Lung (tissue), 11 donors: ENCODE measurements at regions not wholly inside any gene's neighbourhood (a gene's known extent, or its start where the extent isn't known, plus 50 kb on each side); places are given as distances from the start of the nearest gene placed in this dataset.
A peak's percentile ranks its signal among the peaks of the same experiment; 100 is the strongest.

Experiments used
- ATAC-seq: fragments of 200-7000 bp; cut with Tn5 transposase; one replicate; pipeline ENCODE4 v1.9.1; 2020; ENCODE audit warnings: moderate number of reproducible peaks; ENCODE audit not compliant: insufficient read depth, low FRiP score
- DNase-seq, 3 donors: peaks; one replicate each; pipeline ENCODE4 v3.0.0-alpha.2; 2013 to 2017
- H3K27ac ChIP-seq, 2 donors: one replicate each; pipeline ENCODE4 v1.5.1; 2013; ENCODE audit warnings: mild to moderate bottlenecking in 2 of 2, moderate library complexity in 2 of 2, control low read depth in 1 of 2, inconsistent platforms in 1 of 2, low read depth in 1 of 2, low read length in 1 of 2
- H3K27me3 ChIP-seq, 3 donors: one replicate each; pipeline ENCODE4 v1.5.1; 2013; ENCODE audit warnings: low read length in 2 of 3; ENCODE audit not compliant: control insufficient read depth in 3 of 3, insufficient read depth in 3 of 3
- H3K36me3 ChIP-seq, 4 donors: one replicate each; pipeline ENCODE4 v1.5.1; 2013; ENCODE audit warnings: low read length in 4 of 4, mild to moderate bottlenecking in 1 of 4, moderate library complexity in 1 of 4; ENCODE audit not compliant: control insufficient read depth in 4 of 4, insufficient read depth in 4 of 4
- H3K4me1 ChIP-seq, 5 donors: one replicate each; pipeline ENCODE4 v1.5.1; 2013; ENCODE audit warnings: low read length in 5 of 5, mild to moderate bottlenecking in 2 of 5, moderate library complexity in 1 of 5; ENCODE audit not compliant: control insufficient read depth in 5 of 5, insufficient read depth in 5 of 5
- H3K4me3 ChIP-seq: one replicate; pipeline ENCODE4 v1.5.1; 2013; ENCODE audit warnings: mild to moderate bottlenecking, control low read depth, moderate library complexity
- H3K9ac ChIP-seq, 2 donors: one replicate each; pipeline ENCODE4 v1.5.1; 2013; ENCODE audit warnings: low read length in 2 of 2, control low read depth in 1 of 2; ENCODE audit not compliant: insufficient read depth in 1 of 2
- H3K9me3 ChIP-seq, 4 donors: one replicate each; pipeline ENCODE4 v1.5.1; 2013; ENCODE audit warnings: low read length in 3 of 4, mild to moderate bottlenecking in 1 of 4, moderate library complexity in 1 of 4; ENCODE audit not compliant: control insufficient read depth in 4 of 4, insufficient read depth in 3 of 4
- WGBS, 2 donors: extraction: QIAGEN DNeasy Blood & Tissue Kit; methylation state at CpG; one replicate each; pipeline ENCODE4 v1.1.7; 2013; 5-methylcytosine and 5-hydroxymethylcytosine counted together
- TF ChIP-seq, protein P1 (sequence below): IDR thresholded peaks from 2 replicates; pipeline ENCODE4 v1.5.1; 2012; ENCODE audit warnings: mild to moderate bottlenecking; ENCODE audit errors: control extremely low read depth, extremely low read depth
- donor health status: control.
- donor health status: control.
- donor health status: Bipolar disorder and iron deficiency.
- donor health status: healthy.
- donor health status: DM: yes; HTN: yes; CAD: no.

DNA sequence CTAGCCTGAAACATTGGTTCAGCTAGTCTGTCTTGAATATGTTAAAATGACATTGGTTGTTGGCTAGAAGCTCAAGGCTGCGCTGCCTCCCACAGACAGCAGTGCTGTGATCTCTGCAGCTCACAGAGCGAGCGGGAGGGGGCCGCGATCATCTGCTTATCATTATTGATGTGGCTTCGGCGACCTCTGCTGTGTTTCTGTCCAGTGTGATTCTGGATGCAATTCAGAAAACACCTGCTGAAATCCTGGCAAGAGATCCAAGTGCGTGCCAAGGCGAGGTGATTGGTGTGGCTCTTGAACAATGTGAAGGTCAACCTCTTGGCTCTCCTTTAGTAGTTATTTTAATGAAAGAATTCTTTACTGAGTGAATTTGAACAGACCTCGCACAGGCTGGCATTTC is 142.3 kb upstream of the SASH1 start:
- no peak for DNase-seq

DNA sequence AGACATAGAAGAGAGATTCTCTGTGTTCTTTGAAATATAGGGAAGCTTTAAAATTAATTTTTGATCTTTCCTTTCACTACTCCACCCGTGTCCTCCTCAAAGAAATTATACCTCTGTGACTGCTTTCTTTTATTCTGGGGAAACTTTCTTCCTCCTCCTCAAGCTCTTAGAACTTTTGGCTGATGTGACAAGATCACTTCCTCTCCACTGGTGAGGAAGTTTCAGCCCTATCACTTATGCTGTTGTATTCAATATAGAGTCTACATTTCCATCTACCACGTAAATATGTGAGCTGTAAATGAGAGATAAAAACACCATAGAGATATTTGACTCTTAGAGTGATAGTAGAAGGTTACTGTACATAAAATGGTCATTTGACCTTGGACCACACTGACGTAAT is 141.9 kb upstream of the SASH1 start:
- no peak for ATAC-seq
- no peak for DNase-seq
- 68 to 73% methylated on average over 3 of the region's 3 CpGs for WGBS, 2 donors
- H3K36me3 ChIP-seq: no peaks in the 10 kb centered on the region
- H3K9me3 ChIP-seq: peaks cover 0 to 2% (median 0%) of the 10 kb centered on the region in 4 donors
- TF ChIP-seq, protein P1, sequence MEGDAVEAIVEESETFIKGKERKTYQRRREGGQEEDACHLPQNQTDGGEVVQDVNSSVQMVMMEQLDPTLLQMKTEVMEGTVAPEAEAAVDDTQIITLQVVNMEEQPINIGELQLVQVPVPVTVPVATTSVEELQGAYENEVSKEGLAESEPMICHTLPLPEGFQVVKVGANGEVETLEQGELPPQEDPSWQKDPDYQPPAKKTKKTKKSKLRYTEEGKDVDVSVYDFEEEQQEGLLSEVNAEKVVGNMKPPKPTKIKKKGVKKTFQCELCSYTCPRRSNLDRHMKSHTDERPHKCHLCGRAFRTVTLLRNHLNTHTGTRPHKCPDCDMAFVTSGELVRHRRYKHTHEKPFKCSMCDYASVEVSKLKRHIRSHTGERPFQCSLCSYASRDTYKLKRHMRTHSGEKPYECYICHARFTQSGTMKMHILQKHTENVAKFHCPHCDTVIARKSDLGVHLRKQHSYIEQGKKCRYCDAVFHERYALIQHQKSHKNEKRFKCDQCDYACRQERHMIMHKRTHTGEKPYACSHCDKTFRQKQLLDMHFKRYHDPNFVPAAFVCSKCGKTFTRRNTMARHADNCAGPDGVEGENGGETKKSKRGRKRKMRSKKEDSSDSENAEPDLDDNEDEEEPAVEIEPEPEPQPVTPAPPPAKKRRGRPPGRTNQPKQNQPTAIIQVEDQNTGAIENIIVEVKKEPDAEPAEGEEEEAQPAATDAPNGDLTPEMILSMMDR: no peak
- no peak overlapping the region for H3K27ac ChIP-seq
- no peak overlapping the region for H3K9ac ChIP-seq
- no peak overlapping the region for H3K4me3 ChIP-seq
- H3K27me3 ChIP-seq: no peaks in the 10 kb centered on the region
- H3K4me1 ChIP-seq: peaks cover 0 to 12% (median 0%) of the 10 kb centered on the region in 5 donors

More for the DNA sequence above, 142.3 kb upstream of the SASH1 start:
- Histone ChIP-seq H3K36me3 (no peaks in the 10 kb centered on the region), H3K27me3 (no peaks in the 10 kb centered on the region), H3K27ac (no peak overlapping the region), H3K4me3 (no peak overlapping the region), H3K4me1 (peaks cover 0 to 12% (median 0%) of the 10 kb centered on the region in 5 donors), H3K9ac (no peak overlapping the region), H3K9me3 (peaks cover 0 to 2% (median 0%) of the 10 kb centered on the region in 4 donors)
- WGBS, 2 donors: 55 to 71% methylated on average over 10 of the region's 10 CpGs
- ATAC-seq: no peak
- TF ChIP-seq, protein P1: no peak

DNA sequence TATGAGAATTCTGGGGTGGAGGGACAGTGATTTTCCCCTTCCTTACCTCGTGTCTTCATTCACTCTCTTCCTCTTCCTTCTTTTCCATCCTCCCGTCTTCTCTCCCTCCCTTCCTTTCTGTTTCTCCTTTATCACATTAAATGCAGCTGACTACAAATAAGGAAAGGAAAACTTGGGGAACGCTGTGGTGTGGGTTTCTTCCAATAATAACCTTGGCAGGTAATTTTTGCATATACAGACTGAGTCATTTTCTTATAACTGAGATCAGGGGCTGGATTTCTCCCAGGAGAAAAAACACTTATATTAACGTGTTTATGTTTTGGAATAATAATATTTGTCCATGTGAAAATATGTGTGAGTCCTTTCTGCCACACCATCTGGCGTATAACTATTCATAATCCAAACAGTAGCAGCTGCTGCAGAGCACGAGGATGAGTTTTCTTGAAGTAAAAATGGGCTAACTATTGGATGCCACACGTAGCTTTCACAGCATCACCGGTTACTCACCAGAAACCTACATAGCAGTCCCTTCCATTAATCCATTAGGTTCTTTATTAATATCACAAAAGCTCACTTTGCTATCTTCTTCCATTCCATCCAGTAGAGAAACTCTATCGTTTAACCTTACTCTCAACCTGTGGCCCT is 139.2 kb upstream of the SASH1 start:
- Histone ChIP-seq H3K4me1 (peaks cover 0 to 12% (median 0%) of the 10 kb centered on the region in 5 donors), H3K36me3 (no peaks in the 10 kb centered on the region), H3K9ac (no peak overlapping the region), H3K27ac (no peak overlapping the region), H3K4me3 (no peak overlapping the region), H3K27me3 (no peaks in the 10 kb centered on the region), H3K9me3 (peaks cover 0 to 2% (median 0%) of the 10 kb centered on the region in 4 donors)
- 58 to 63% methylated on average over 9 of the region's 9 CpGs for WGBS, 2 donors
- DNase-seq: peak in 2 of 3 donors; percentile 39 to 41
- ATAC-seq: no peak
- TF ChIP-seq, protein P1: no peak
